GM18907 (cell line): ENCODE measurements at regions not wholly inside any gene's neighbourhood (a gene's known extent, or its start where the extent isn't known, plus 50 kb on each side); places are given as distances from the start of the nearest gene placed in this dataset.

Source experiments
- ATAC-seq: cut with Tn5 transposase; IDR thresholded peaks from one replicate; pipeline ENCODE4 v1.9.1; 2021; ENCODE audit warnings: mild to moderate bottlenecking, moderate library complexity; ENCODE audit not compliant: unreplicated experiment

- no peak for ATAC-seq
Observed at GRCh38 chrX:118878977-118879376, 55.4 kb downstream of the ZCCHC12 start.

- ATAC-seq = no peak
Observed at GRCh38 chrX:118879586-118879985, 56.0 kb downstream of the ZCCHC12 start.

GRCh38 chrX:118883994-118884393, 60.4 kb downstream of the ZCCHC12 start:
- ATAC-seq = no peak

GRCh38 chrX:118884552-118885138, 61.0 kb downstream of the ZCCHC12 start:
- ATAC-seq = no peak

- ATAC-seq = no peak
Observed at GRCh38 chrX:118893923-118894322, 70.3 kb downstream of the ZCCHC12 start.

- ATAC-seq = no peak
Observed at GRCh38 chrX:118901991-118902390, 72.4 kb upstream of the LONRF3 start.

GRCh38 chrX:118904218-118904617, 70.2 kb upstream of the LONRF3 start:
- peak; percentile 75 for ATAC-seq

GRCh38 chrX:118904664-118905063, 69.8 kb upstream of the LONRF3 start:
- ATAC-seq = no peak
